OCI-LY1 (cell line): ENCODE measurements at regions not wholly inside any gene's neighbourhood (a gene's known extent, or its start where the extent isn't known, plus 50 kb on each side); places are given as distances from the start of the nearest gene placed in this dataset.

Experiments used
- H2AFZ ChIP-seq: fragments of 200-600 bp; sonication (generic), shearing (Covaris generic); 2 replicates; pipeline ENCODE4 v1.6.0; 2014; ENCODE audit warnings: antibody characterized with exemption, mild to moderate bottlenecking, low read length
- H3F3A ChIP-seq: fragments of 200-600 bp; sonication (generic), shearing (Covaris generic); 2 replicates; pipeline ENCODE4 v1.6.0; 2014; ENCODE audit warnings: mild to moderate bottlenecking, antibody characterized with exemption, low read length, moderate library complexity; ENCODE audit not compliant: insufficient read depth
- H3K27ac ChIP-seq: fragments of 200-600 bp; sonication (generic); 2 replicates; pipeline ENCODE4 v1.5.1; 2014; ENCODE audit warnings: low read length, mixed run types, mild to moderate bottlenecking, low read depth; ENCODE audit not compliant: poor library complexity, severe bottlenecking
- H3K27me3 ChIP-seq: fragments of 200-600 bp; sonication (generic); 2 replicates; pipeline ENCODE4 v1.6.0; 2014; ENCODE audit warnings: antibody characterized with exemption, mild to moderate bottlenecking, low read length, moderate library complexity; ENCODE audit not compliant: insufficient read depth
- H3K36me3 ChIP-seq: fragments of 200-600 bp; sonication (generic); 2 replicates; pipeline ENCODE4 v1.6.1; 2014; ENCODE audit warnings: mild to moderate bottlenecking, antibody characterized with exemption, low read length, moderate library complexity, mixed read lengths; ENCODE audit not compliant: insufficient read depth
- H3K4me1 ChIP-seq: fragments of 200-600 bp; sonication (generic); 2 replicates; pipeline ENCODE4 v1.5.1; 2014; ENCODE audit warnings: mild to moderate bottlenecking, low read length, moderate library complexity; ENCODE audit not compliant: insufficient read depth, severe bottlenecking
- H3K4me2 ChIP-seq: fragments of 200-600 bp; sonication (generic), shearing (Covaris generic); 2 replicates; pipeline ENCODE4 v1.6.1; 2014; ENCODE audit warnings: low read length
- H3K4me3 ChIP-seq: fragments of 200-600 bp; sonication (generic); 2 replicates; pipeline ENCODE4 v1.5.1; 2014; ENCODE audit warnings: low read length, low read depth, mild to moderate bottlenecking, mixed read lengths; ENCODE audit not compliant: poor library complexity, severe bottlenecking
- H3K79me2 ChIP-seq: fragments of 200-600 bp; shearing (Covaris generic); 2 replicates; pipeline ENCODE4 v1.6.1; 2016; ENCODE audit warnings: mixed run types, low read length, mixed read lengths; ENCODE audit not compliant: insufficient read depth
- H3K9ac ChIP-seq: fragments of 200-600 bp; sonication (generic), shearing (Covaris generic); 2 replicates; pipeline ENCODE4 v1.6.1; 2014; ENCODE audit warnings: mild to moderate bottlenecking, low read length, mixed read lengths
- H3K9me2 ChIP-seq: fragments of 200-600 bp; sonication (generic), shearing (Covaris generic); 2 replicates; pipeline ENCODE4 v1.6.1; 2014; ENCODE audit warnings: low read depth, mild to moderate bottlenecking, low read length, mixed read lengths
- H3K9me3 ChIP-seq: fragments of 200-600 bp; shearing (Covaris generic); 2 replicates; pipeline ENCODE4 v1.6.1; 2014; ENCODE audit warnings: low read length, mixed read lengths
- H4K20me1 ChIP-seq: fragments of 200-600 bp; sonication (generic), shearing (Covaris generic); 2 replicates; pipeline ENCODE4 v1.6.0; 2016; ENCODE audit warnings: mild to moderate bottlenecking, low read length; ENCODE audit not compliant: insufficient read depth
- EZH2 ChIP-seq: fragments of 200-600 bp; sonication (generic), shearing (Covaris generic); IDR thresholded peaks from 2 replicates; pipeline ENCODE4 v1.8.0; 2017; ENCODE audit warnings: borderline replicate concordance, mixed run types, mild to moderate bottlenecking, antibody characterized with exemption, low read length, moderate library complexity, mixed read lengths
- TF ChIP-seq, protein P1 (sequence below): fragments of 200-600 bp; sonication (generic), shearing (Covaris generic); IDR thresholded peaks from 2 replicates; pipeline ENCODE4 v1.5.1; 2017; ENCODE audit warnings: mild to moderate bottlenecking, antibody characterized with exemption, low read length, moderate library complexity, mixed read lengths

DNA sequence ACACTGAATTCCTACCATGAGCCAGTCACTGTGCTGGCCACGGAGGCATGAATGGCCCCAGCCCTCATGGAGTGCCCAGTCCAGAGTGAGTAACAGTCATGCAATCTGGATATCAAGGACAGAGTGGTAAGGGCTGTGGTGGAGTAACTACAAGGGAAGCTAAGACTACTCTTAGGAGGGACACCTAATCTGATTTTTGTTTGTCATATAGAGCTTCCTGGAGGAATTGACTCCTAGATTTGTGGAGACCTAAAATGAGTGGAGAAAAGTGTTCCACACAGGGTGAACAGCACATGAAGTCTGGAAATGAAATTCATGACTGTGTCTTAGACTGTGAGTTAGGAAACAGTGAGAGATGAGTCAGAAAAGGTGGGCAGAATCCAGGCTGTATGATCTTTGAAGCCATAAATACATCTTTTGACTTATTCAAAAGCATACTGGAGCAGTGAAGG, 219.9 kb downstream of the NFKBIZ start:
- no peaks in the 10 kb centered on the region for H3K79me2 ChIP-seq
- no peaks in the 10 kb centered on the region for H4K20me1 ChIP-seq
- no peak for TF ChIP-seq EZH2
- TF ChIP-seq, protein P1, sequence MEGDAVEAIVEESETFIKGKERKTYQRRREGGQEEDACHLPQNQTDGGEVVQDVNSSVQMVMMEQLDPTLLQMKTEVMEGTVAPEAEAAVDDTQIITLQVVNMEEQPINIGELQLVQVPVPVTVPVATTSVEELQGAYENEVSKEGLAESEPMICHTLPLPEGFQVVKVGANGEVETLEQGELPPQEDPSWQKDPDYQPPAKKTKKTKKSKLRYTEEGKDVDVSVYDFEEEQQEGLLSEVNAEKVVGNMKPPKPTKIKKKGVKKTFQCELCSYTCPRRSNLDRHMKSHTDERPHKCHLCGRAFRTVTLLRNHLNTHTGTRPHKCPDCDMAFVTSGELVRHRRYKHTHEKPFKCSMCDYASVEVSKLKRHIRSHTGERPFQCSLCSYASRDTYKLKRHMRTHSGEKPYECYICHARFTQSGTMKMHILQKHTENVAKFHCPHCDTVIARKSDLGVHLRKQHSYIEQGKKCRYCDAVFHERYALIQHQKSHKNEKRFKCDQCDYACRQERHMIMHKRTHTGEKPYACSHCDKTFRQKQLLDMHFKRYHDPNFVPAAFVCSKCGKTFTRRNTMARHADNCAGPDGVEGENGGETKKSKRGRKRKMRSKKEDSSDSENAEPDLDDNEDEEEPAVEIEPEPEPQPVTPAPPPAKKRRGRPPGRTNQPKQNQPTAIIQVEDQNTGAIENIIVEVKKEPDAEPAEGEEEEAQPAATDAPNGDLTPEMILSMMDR = no peak
- no peaks in the 10 kb centered on the region for H3K27me3 ChIP-seq
- no peak overlapping the region for H3K9ac ChIP-seq
- H3K4me3 ChIP-seq = no peak overlapping the region
- no peak overlapping the region for H2AFZ ChIP-seq
- H3K4me1 ChIP-seq = no peaks in the 10 kb centered on the region
- H3K36me3 ChIP-seq = no peaks in the 10 kb centered on the region
- no peaks in the 10 kb centered on the region for H3K9me2 ChIP-seq
- no peaks in the 10 kb centered on the region for H3K9me3 ChIP-seq
- no peak overlapping the region for H3K4me2 ChIP-seq
- H3K27ac ChIP-seq = no peak overlapping the region
- H3F3A ChIP-seq = no peaks in the 10 kb centered on the region

DNA sequence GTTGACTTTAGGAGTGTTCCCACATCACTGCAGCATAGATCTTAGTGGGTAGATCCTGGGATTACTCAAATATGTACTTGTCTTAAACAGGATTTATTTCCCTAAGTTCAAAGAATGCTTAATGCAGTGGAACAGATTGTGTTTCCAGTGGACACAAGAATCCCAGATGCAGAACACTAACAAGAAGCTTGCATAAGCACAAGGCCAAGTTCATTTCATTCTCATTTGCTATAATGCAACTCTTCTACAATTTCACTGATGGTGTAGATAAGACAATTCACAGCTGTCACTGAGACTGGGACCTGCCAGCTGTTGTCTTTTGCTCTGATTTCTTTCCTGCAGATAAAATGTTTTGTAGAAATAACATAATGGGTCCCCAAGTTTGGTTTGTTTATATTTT, 225.6 kb downstream of the NFKBIZ start:
- H3F3A ChIP-seq = no peaks in the 10 kb centered on the region
- H3K9me2 ChIP-seq = no peaks in the 10 kb centered on the region
- no peak overlapping the region for H3K4me3 ChIP-seq
- H4K20me1 ChIP-seq = no peaks in the 10 kb centered on the region
- TF ChIP-seq EZH2 = no peak
- TF ChIP-seq, protein P1 = no peak
- H3K4me2 ChIP-seq = no peak overlapping the region
- H3K27me3 ChIP-seq = no peaks in the 10 kb centered on the region
- H3K27ac ChIP-seq = no peak overlapping the region
- H3K9ac ChIP-seq = no peak overlapping the region
- no peaks in the 10 kb centered on the region for H3K9me3 ChIP-seq
- H3K4me1 ChIP-seq = peaks cover 21% of the 10 kb centered on the region
- H3K36me3 ChIP-seq = no peaks in the 10 kb centered on the region
- no peaks in the 10 kb centered on the region for H3K79me2 ChIP-seq
- H2AFZ ChIP-seq = no peak overlapping the region

DNA sequence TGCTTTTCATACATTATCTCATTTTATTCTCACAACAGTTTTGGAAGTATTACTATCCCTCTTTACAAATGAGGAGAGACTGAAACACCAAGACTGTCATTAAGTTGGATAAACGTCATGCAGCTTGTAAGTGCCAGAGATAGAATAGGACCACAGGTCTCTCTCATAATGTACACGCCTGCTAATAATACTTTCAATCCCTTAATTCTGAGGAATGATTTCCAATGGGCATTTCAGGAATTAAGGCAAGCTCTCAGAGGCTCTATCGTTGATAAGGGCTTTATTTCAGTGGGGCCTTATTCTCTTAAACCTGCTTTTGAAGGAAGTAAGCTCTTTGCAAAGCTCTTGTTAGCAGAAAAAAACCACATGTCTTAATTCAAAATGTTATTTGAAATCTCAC, 229.1 kb downstream of the NFKBIZ start:
- Histone ChIP-seq H2AFZ (peak overlapping the region; percentile 90), H3K36me3 (no peaks in the 10 kb centered on the region), H3K79me2 (no peaks in the 10 kb centered on the region), H3K27me3 (no peaks in the 10 kb centered on the region), H3K4me2 (0 out of 2 replicates have a peak overlapping the region, but pooled peaks have one; percentile 47), H3K4me1 (peaks cover 24% of the 10 kb centered on the region), H3K27ac (peak overlapping the region; percentile 71), H3K4me3 (no peak overlapping the region), H3F3A (no peaks in the 10 kb centered on the region), H3K9me2 (no peaks in the 10 kb centered on the region), H4K20me1 (no peaks in the 10 kb centered on the region), H3K9ac (no peak overlapping the region; the same call in 1 of the 2 replicates), H3K9me3 (no peaks in the 10 kb centered on the region)
- TF ChIP-seq, protein P1 = no peak
- TF ChIP-seq EZH2 = no peak
